ENCODE measurements at regions not wholly inside any gene's neighbourhood (a gene's known extent, or its start where the extent isn't known, plus 50 kb on each side); places are given as distances from the start of the nearest gene placed in this dataset.

DNA sequence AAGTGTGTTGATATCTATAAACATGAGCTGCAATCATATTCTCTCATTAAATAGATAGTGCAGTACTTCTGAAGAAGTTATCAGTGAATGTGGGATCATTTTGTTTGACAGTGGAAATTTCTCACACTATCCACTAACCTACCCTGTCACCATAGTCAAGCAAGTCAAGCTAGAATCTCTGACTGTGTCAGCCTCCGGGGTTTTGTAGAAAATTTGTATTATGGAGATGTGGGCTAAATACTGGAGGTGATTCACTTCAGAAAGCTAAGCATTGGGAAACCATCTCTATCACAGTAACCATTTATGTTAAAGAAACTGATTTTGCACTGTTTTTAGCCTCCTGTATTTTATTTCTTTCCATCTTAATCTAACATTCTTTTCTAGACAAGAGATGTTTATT, 126.6 kb upstream of the CREB1 start:
- DNase-seq = no peak
- H3K4me2 ChIP-seq (ENCODE audit: low read depth, low read length, poor library complexity, severe bottlenecking) = no peak overlapping the region
- no peaks in the 10 kb centered on the region for H3K9me2 ChIP-seq (replicated peaks; ENCODE audit: insufficient read depth, low read length)
- no peak overlapping the region for H3K9ac ChIP-seq (ENCODE audit: low read length)
- H3K79me2 ChIP-seq (ENCODE audit: low read length) = no peaks in the 10 kb centered on the region
- no peaks in the 10 kb centered on the region for H3K27me3 ChIP-seq (ENCODE audit: low read length)
- no peak overlapping the region for H3K4me3 ChIP-seq (ENCODE audit: low read length)
- no peaks in the 10 kb centered on the region for H3K4me1 ChIP-seq (ENCODE audit: low read length)
- no peak overlapping the region for H3K27ac ChIP-seq (ENCODE audit: low read length)
- no peaks in the 10 kb centered on the region for H3K9me3 ChIP-seq (ENCODE audit: low read length)
- H2AFZ ChIP-seq (ENCODE audit: low read length) = no peak overlapping the region
- H3K36me3 ChIP-seq (ENCODE audit: insufficient read depth, low read length) = no peaks in the 10 kb centered on the region
- no peaks in the 10 kb centered on the region for H4K20me1 ChIP-seq (ENCODE audit: insufficient read depth, low read depth, low read length)

DNA sequence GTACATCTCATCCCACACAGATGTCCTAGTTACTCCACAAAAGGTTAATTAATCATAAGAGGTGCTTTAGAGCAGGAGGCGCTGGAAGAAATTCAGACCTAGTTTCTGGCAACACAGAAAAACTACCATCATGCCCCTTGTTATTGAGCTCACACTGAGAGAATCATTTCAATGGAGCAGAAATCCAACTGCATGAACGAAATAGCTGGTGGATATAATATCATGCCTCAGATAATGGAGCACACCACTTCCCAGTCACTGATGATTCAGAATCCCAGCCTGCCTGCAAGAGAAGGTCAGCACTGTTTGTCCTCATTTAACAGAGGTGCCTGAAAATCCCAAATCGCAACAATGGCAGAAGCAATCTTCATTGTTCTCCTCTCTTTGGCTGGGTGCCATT, 125.8 kb upstream of the CREB1 start:
- Histone ChIP-seq H3K27me3 (ENCODE audit: low read length) (no peaks in the 10 kb centered on the region), H3K79me2 (ENCODE audit: low read length) (no peaks in the 10 kb centered on the region), H3K4me3 (ENCODE audit: low read length) (no peak overlapping the region), H2AFZ (ENCODE audit: low read length) (no peak overlapping the region), H4K20me1 (ENCODE audit: insufficient read depth, low read depth, low read length) (no peaks in the 10 kb centered on the region), H3K9ac (ENCODE audit: low read length) (no peak overlapping the region), H3K4me1 (ENCODE audit: low read length) (no peaks in the 10 kb centered on the region), H3K9me2 (replicated peaks; ENCODE audit: insufficient read depth, low read length) (no peaks in the 10 kb centered on the region), H3K9me3 (ENCODE audit: low read length) (no peaks in the 10 kb centered on the region), H3K36me3 (ENCODE audit: insufficient read depth, low read length) (no peaks in the 10 kb centered on the region), H3K4me2 (ENCODE audit: low read depth, low read length, poor library complexity, severe bottlenecking) (no peak overlapping the region), H3K27ac (ENCODE audit: low read length) (no peak overlapping the region)
- no peak for DNase-seq

DNA sequence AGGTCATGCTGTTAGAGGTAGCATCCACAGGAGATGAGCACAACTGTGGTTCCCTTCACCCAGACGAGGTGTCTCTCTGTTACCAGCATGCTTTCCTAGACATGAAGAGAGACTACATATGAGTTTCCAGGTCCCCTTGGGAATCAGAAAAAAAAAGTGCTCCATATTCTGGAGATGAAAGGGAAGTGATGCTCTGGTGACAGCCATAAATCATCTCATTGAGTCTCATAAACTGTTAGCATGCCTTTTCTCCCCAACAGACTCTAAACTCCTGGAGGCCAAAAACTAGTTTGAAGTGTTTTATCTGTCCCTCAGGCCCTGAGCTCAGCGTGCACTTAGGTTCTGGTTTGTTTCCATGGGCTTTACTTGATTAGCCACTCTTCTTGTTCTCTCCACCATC, 124.6 kb upstream of the CREB1 start:
- no peak overlapping the region for H3K27ac ChIP-seq (ENCODE audit: low read length)
- no peaks in the 10 kb centered on the region for H4K20me1 ChIP-seq (ENCODE audit: insufficient read depth, low read depth, low read length)
- no peak for DNase-seq
- no peaks in the 10 kb centered on the region for H3K4me1 ChIP-seq (ENCODE audit: low read length)
- no peak overlapping the region for H3K4me3 ChIP-seq (ENCODE audit: low read length)
- no peaks in the 10 kb centered on the region for H3K79me2 ChIP-seq (ENCODE audit: low read length)
- no peaks in the 10 kb centered on the region for H3K9me3 ChIP-seq (ENCODE audit: low read length)
- no peaks in the 10 kb centered on the region for H3K9me2 ChIP-seq (replicated peaks; ENCODE audit: insufficient read depth, low read length)
- no peak overlapping the region for H3K9ac ChIP-seq (ENCODE audit: low read length)
- no peak overlapping the region for H2AFZ ChIP-seq (ENCODE audit: low read length)
- H3K36me3 ChIP-seq (ENCODE audit: insufficient read depth, low read length) = no peaks in the 10 kb centered on the region
- no peaks in the 10 kb centered on the region for H3K27me3 ChIP-seq (ENCODE audit: low read length)
- no peak overlapping the region for H3K4me2 ChIP-seq (ENCODE audit: low read depth, low read length, poor library complexity, severe bottlenecking)

DNA sequence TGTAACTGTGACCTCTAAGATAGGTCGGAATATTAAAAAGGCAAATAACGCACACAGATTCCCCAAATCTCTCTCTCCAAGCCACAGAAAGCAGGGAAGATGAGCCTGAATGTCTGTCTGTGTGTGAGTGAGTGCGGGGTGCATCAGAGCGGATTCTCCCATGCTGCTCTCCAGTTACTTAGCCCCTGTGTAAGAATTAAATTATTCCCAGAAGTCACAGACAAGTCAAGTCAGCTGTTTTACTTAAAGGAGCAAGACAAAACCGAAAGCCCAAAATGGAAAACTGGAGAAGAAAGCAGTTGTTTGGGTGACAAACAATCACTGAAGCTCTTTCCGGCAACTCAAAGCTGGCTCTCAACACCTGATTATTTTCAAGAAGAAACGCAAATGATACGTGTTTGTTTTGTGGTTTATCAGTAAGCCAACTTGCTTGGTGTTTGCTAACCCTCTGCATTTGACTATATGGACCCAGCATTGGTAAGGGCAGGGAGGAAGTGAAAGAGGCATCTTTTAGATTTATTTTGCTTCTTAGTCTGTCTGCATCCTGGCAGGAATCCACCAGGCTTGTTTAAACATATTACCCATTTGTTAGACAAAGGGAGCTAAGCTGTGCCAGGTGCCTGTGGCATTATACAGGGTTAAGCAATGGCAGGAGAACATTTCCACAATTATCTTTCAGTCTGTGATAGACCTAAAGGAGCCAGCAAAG, 121.5 kb upstream of the CREB1 start:
- no peaks in the 10 kb centered on the region for H3K9me3 ChIP-seq (ENCODE audit: low read length)
- no peak overlapping the region for H3K4me2 ChIP-seq (ENCODE audit: low read depth, low read length, poor library complexity, severe bottlenecking)
- no peak overlapping the region for H3K4me3 ChIP-seq (ENCODE audit: low read length)
- H3K79me2 ChIP-seq (ENCODE audit: low read length) = no peaks in the 10 kb centered on the region
- no peaks in the 10 kb centered on the region for H3K4me1 ChIP-seq (ENCODE audit: low read length)
- H3K36me3 ChIP-seq (ENCODE audit: insufficient read depth, low read length) = no peaks in the 10 kb centered on the region
- no peak for DNase-seq
- H4K20me1 ChIP-seq (ENCODE audit: insufficient read depth, low read depth, low read length) = no peaks in the 10 kb centered on the region
- H3K9ac ChIP-seq (ENCODE audit: low read length) = no peak overlapping the region
- no peaks in the 10 kb centered on the region for H3K27me3 ChIP-seq (ENCODE audit: low read length)
- no peak overlapping the region for H2AFZ ChIP-seq (ENCODE audit: low read length)
- H3K27ac ChIP-seq (ENCODE audit: low read length) = no peak overlapping the region
- no peaks in the 10 kb centered on the region for H3K9me2 ChIP-seq (replicated peaks; ENCODE audit: insufficient read depth, low read length)

DNA sequence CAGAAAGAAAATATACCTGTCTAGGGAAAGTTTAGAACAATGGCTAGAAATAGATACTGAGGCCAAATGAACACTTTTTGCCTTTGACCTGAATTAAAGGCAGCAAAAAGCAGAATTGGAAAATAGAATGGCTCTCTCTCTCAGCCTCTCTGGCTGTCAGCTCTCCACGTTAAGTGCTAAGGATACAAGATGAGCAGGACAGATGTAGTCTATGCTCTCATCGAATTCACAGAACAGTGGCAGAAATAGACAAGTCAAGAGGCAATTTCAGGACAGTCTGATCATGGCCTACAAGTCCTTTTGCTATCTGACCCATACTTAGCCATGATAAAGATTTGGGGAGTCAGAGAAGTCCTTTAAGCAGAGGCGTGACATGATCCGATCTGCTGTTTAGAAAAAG, 120.2 kb upstream of the CREB1 start:
- H3K4me2 ChIP-seq (ENCODE audit: low read depth, low read length, poor library complexity, severe bottlenecking) = no peak overlapping the region
- no peak overlapping the region for H3K4me3 ChIP-seq (ENCODE audit: low read length)
- no peaks in the 10 kb centered on the region for H3K4me1 ChIP-seq (ENCODE audit: low read length)
- H3K9me3 ChIP-seq (ENCODE audit: low read length) = no peaks in the 10 kb centered on the region
- no peaks in the 10 kb centered on the region for H3K27me3 ChIP-seq (ENCODE audit: low read length)
- no peaks in the 10 kb centered on the region for H4K20me1 ChIP-seq (ENCODE audit: insufficient read depth, low read depth, low read length)
- H3K9me2 ChIP-seq (replicated peaks; ENCODE audit: insufficient read depth, low read length) = no peaks in the 10 kb centered on the region
- no peaks in the 10 kb centered on the region for H3K36me3 ChIP-seq (ENCODE audit: insufficient read depth, low read length)
- H3K27ac ChIP-seq (ENCODE audit: low read length) = no peak overlapping the region
- DNase-seq = no peak
- H3K9ac ChIP-seq (ENCODE audit: low read length) = no peak overlapping the region
- no peak overlapping the region for H2AFZ ChIP-seq (ENCODE audit: low read length)
- no peaks in the 10 kb centered on the region for H3K79me2 ChIP-seq (ENCODE audit: low read length)

DNA sequence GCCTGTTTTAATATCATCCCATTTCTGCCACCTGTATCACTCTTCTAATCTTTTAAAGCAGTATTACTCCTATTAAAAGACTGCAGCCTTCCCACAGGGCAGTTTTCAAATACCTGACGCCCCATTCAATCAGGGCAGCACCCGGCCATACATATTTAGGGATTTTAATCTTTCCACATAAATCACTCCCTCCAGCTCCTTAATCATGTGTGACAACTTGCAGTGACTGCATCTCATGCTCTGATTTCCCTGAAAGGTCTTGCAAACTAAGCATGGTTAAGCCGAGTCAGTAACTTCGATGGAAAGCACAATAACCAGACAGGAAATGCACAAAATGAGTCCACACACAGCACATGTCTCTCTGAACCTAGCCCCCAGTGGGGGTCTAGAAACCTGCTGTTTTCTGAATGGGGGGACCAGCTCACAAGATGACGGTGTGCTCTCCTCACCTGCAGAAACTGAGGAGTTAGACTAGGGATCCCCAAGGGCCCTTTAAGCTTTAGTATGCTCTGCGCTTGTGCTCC, 116.9 kb upstream of the CREB1 start:
- Histone ChIP-seq H3K27ac (ENCODE audit: low read length) (no peak overlapping the region), H3K4me1 (ENCODE audit: low read length) (no peaks in the 10 kb centered on the region), H3K4me3 (ENCODE audit: low read length) (no peak overlapping the region), H3K9me3 (ENCODE audit: low read length) (no peaks in the 10 kb centered on the region), H2AFZ (ENCODE audit: low read length) (no peak overlapping the region), H3K9me2 (replicated peaks; ENCODE audit: insufficient read depth, low read length) (no peaks in the 10 kb centered on the region), H3K36me3 (ENCODE audit: insufficient read depth, low read length) (no peaks in the 10 kb centered on the region), H3K4me2 (ENCODE audit: low read depth, low read length, poor library complexity, severe bottlenecking) (no peak overlapping the region), H4K20me1 (ENCODE audit: insufficient read depth, low read depth, low read length) (no peaks in the 10 kb centered on the region), H3K9ac (ENCODE audit: low read length) (no peak overlapping the region), H3K27me3 (ENCODE audit: low read length) (no peaks in the 10 kb centered on the region), H3K79me2 (ENCODE audit: low read length) (no peaks in the 10 kb centered on the region)
- no peak for DNase-seq

DNA sequence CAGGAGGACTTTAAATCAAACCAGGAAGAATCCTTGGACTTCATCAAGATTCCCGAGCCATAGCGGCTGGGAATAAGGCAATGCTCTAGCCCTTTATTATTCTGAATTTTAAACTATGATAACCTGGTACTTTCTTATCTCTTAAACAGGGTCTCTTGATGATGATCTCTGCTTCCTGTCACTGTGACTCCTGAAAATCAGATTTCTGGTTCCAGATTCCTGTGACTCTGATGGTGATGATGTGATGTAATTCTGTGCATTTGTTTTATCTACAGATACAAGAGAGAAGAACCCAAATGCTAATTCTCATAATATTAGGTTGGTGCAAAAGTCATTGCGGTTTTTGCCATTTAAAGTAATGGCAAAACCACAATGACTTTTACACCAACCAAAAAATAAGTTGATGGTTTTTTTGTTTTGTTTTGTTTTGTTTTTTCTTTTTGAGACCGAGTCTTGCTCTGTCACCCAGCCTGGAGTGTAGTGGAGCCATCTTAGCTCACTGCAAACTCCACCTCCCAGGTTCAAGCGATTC, 116.3 kb upstream of the CREB1 start:
- Histone ChIP-seq H3K79me2 (ENCODE audit: low read length) (no peaks in the 10 kb centered on the region), H3K4me1 (ENCODE audit: low read length) (no peaks in the 10 kb centered on the region), H2AFZ (ENCODE audit: low read length) (no peak overlapping the region), H3K36me3 (ENCODE audit: insufficient read depth, low read length) (no peaks in the 10 kb centered on the region), H3K4me2 (ENCODE audit: low read depth, low read length, poor library complexity, severe bottlenecking) (no peak overlapping the region), H3K9me3 (ENCODE audit: low read length) (no peaks in the 10 kb centered on the region), H3K9ac (ENCODE audit: low read length) (no peak overlapping the region), H3K27me3 (ENCODE audit: low read length) (no peaks in the 10 kb centered on the region), H4K20me1 (ENCODE audit: insufficient read depth, low read depth, low read length) (no peaks in the 10 kb centered on the region), H3K9me2 (replicated peaks; ENCODE audit: insufficient read depth, low read length) (no peaks in the 10 kb centered on the region), H3K27ac (ENCODE audit: low read length) (no peak overlapping the region), H3K4me3 (ENCODE audit: low read length) (no peak overlapping the region)
- DNase-seq = no peak

DNA sequence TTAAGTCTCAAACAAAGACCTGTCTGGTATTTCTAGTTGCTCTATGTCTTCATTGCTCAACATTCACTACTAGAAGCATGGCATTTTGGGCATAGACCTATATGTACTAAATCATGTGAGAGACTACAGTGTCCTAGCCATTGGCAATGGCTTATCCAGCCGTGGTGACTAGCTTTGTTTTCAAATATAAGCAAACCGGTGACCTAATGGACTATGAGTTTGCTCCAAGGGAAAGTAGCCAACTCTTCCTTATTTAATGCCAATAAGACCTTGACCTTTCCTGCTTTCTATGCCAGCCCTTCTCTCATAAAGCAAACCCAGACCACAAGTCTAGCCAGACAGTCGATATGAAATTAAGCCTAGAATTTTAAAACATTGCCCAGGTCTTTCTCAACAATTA, 113.7 kb upstream of the CREB1 start:
- Histone ChIP-seq H3K4me1 (ENCODE audit: low read length) (no peaks in the 10 kb centered on the region), H3K36me3 (ENCODE audit: insufficient read depth, low read length) (no peaks in the 10 kb centered on the region), H3K9me3 (ENCODE audit: low read length) (no peaks in the 10 kb centered on the region), H3K9ac (ENCODE audit: low read length) (no peak overlapping the region), H3K79me2 (ENCODE audit: low read length) (no peaks in the 10 kb centered on the region), H3K9me2 (replicated peaks; ENCODE audit: insufficient read depth, low read length) (no peaks in the 10 kb centered on the region), H3K4me3 (ENCODE audit: low read length) (no peak overlapping the region), H3K27me3 (ENCODE audit: low read length) (no peaks in the 10 kb centered on the region), H3K4me2 (ENCODE audit: low read depth, low read length, poor library complexity, severe bottlenecking) (no peak overlapping the region), H2AFZ (ENCODE audit: low read length) (no peak overlapping the region), H4K20me1 (ENCODE audit: insufficient read depth, low read depth, low read length) (no peaks in the 10 kb centered on the region), H3K27ac (ENCODE audit: low read length) (no peak overlapping the region)
- DNase-seq = no peak
